Tongue (tissue), 1 donor: ENCODE measurements at regions not wholly inside any gene's neighbourhood (a gene's known extent, or its start where the extent isn't known, plus 50 kb on each side); places are given as distances from the start of the nearest gene placed in this dataset.
"Not testable (repeated sequence)": the region's sequence is repeated elsewhere in the genome, so short reads cannot be mapped to it uniquely, and the experiment has no call there.

Experiments
- DNase-seq: peaks from one replicate; pipeline ENCODE4 v3.0.0-alpha.2; 2015

GRCh38 chr7:118826246-118826645 lies 601.7 kb downstream of the ANKRD7 start:
- DNase-seq: peak; percentile 38

- DNase-seq: no peak
Measured at GRCh38 chr7:118836933-118837332, 612.4 kb downstream of the ANKRD7 start.

GRCh38 chr7:118839515-118839914 lies 615.0 kb downstream of the ANKRD7 start:
- DNase-seq: no peak

GRCh38 chr7:118843456-118843855 lies 619.0 kb downstream of the ANKRD7 start:
- DNase-seq: no peak

- no peak for DNase-seq
Measured at GRCh38 chr7:118844748-118845147, 620.2 kb downstream of the ANKRD7 start.

- DNase-seq: no peak
Measured at GRCh38 chr7:118845791-118846190, 621.3 kb downstream of the ANKRD7 start.

GRCh38 chr7:118846977-118847376 lies 622.5 kb downstream of the ANKRD7 start:
- no peak for DNase-seq

GRCh38 chr7:118855290-118855689 lies 630.8 kb downstream of the ANKRD7 start:
- DNase-seq: no peak

- DNase-seq: no peak
Measured at GRCh38 chr7:118858651-118859149, 634.2 kb downstream of the ANKRD7 start.

GRCh38 chr7:118861581-118861980 lies 637.1 kb downstream of the ANKRD7 start:
- DNase-seq: no peak

GRCh38 chr7:118862740-118863139 lies 638.2 kb downstream of the ANKRD7 start:
- DNase-seq: no peak

- peak; percentile 63 for DNase-seq
Measured at GRCh38 chr7:118863966-118864365, 639.5 kb downstream of the ANKRD7 start.

- DNase-seq: no peak
Measured at GRCh38 chr7:118867860-118868259, 643.4 kb downstream of the ANKRD7 start.

GRCh38 chr7:118869141-118869540 lies 644.6 kb downstream of the ANKRD7 start:
- DNase-seq: not testable (repeated sequence)

- DNase-seq: no peak
Measured at GRCh38 chr7:118870187-118870586, 645.7 kb downstream of the ANKRD7 start.

- peak; percentile 25 for DNase-seq
Measured at GRCh38 chr7:118872568-118872967, 648.1 kb downstream of the ANKRD7 start.

- no peak for DNase-seq
Measured at GRCh38 chr7:118877187-118877586, 652.7 kb downstream of the ANKRD7 start.

GRCh38 chr7:118878336-118878735 lies 653.8 kb downstream of the ANKRD7 start:
- DNase-seq: no peak

- no peak for DNase-seq
Measured at GRCh38 chr7:118898284-118898683, 673.8 kb downstream of the ANKRD7 start.

- no peak for DNase-seq
Measured at GRCh38 chr7:118902600-118902999, 678.1 kb downstream of the ANKRD7 start.

- no peak for DNase-seq
Measured at GRCh38 chr7:118907911-118908527, 683.5 kb downstream of the ANKRD7 start.

- DNase-seq: not testable (repeated sequence)
Measured at GRCh38 chr7:118916120-118916519, 691.6 kb downstream of the ANKRD7 start.

GRCh38 chr7:118918556-118918955 lies 694.1 kb downstream of the ANKRD7 start:
- DNase-seq: peak; percentile 30

- DNase-seq: no peak
Measured at GRCh38 chr7:118938845-118939244, 714.3 kb downstream of the ANKRD7 start.

- DNase-seq: no peak
Measured at GRCh38 chr7:118944271-118944670, 719.8 kb downstream of the ANKRD7 start.
